H9 (cell line): ENCODE measurements at regions not wholly inside any gene's neighbourhood (a gene's known extent, or its start where the extent isn't known, plus 50 kb on each side); places are given as distances from the start of the nearest gene placed in this dataset.

Source experiments
- DNase-seq: peaks from one replicate; pipeline ENCODE4 v3.0.0-alpha.2; 2017
- H2AFZ ChIP-seq: one replicate; pipeline ENCODE4 v1.6.1; 2013; ENCODE audit warnings: mild to moderate bottlenecking, low read length, control low read depth, moderate library complexity
- H2AK5ac ChIP-seq: 2 replicates; pipeline ENCODE4 v1.6.1; 2013; ENCODE audit warnings: low read length, control low read depth, mixed read lengths; ENCODE audit not compliant: insufficient read length
- H2BK120ac ChIP-seq: one replicate; pipeline ENCODE4 v1.6.1; 2013; ENCODE audit warnings: low read depth, mild to moderate bottlenecking, low read length, control low read depth, inconsistent platforms; ENCODE audit not compliant: poor library complexity, severe bottlenecking
- H2BK12ac ChIP-seq: 2 replicates; pipeline ENCODE4 v1.6.1; 2013; ENCODE audit warnings: low read length, control low read depth, mixed read lengths, low read depth; ENCODE audit not compliant: insufficient read length
- H2BK15ac ChIP-seq: 2 replicates; pipeline ENCODE4 v1.6.1; 2013; ENCODE audit warnings: low read depth, low read length, control low read depth
- H2BK20ac ChIP-seq: one replicate; pipeline ENCODE4 v1.6.1; 2013; ENCODE audit warnings: low read depth, mild to moderate bottlenecking, low read length, control low read depth, inconsistent platforms; ENCODE audit not compliant: poor library complexity, severe bottlenecking
- H2BK5ac ChIP-seq: 2 replicates; pipeline ENCODE4 v1.6.1; 2013; ENCODE audit warnings: low read length, control low read depth, mixed read lengths; ENCODE audit not compliant: insufficient read length
- H3K14ac ChIP-seq: 2 replicates; pipeline ENCODE4 v1.6.1; 2013; ENCODE audit warnings: low read length, control low read depth; ENCODE audit not compliant: insufficient read depth
- H3K18ac ChIP-seq: 2 replicates; pipeline ENCODE4 v1.6.1; 2013; ENCODE audit warnings: low read depth, mild to moderate bottlenecking, mixed read lengths, low read length, control low read depth; ENCODE audit not compliant: insufficient read length
- H3K23ac ChIP-seq: 2 replicates; pipeline ENCODE4 v1.6.1; 2013; ENCODE audit warnings: low read length, control low read depth, mixed read lengths, low read depth; ENCODE audit not compliant: insufficient read length
- H3K23me2 ChIP-seq: 2 replicates; pipeline ENCODE4 v1.6.1; 2013; ENCODE audit warnings: low read depth, mild to moderate bottlenecking, mixed read lengths, low read length, control low read depth; ENCODE audit not compliant: insufficient read length, poor library complexity, severe bottlenecking
- H3K27ac ChIP-seq: 2 replicates; pipeline ENCODE4 v1.5.1; 2013; ENCODE audit warnings: low read length, control low read depth, mixed read lengths, low read depth; ENCODE audit not compliant: insufficient read length
- H3K27me3 ChIP-seq: 2 replicates; pipeline ENCODE4 v1.6.1; 2013; ENCODE audit warnings: low read length, control low read depth, inconsistent platforms; ENCODE audit not compliant: insufficient read depth
- H3K4ac ChIP-seq: 2 replicates; pipeline ENCODE4 v1.6.1; 2013; ENCODE audit warnings: low read depth, mild to moderate bottlenecking, control low read depth, inconsistent platforms, low read length, moderate library complexity
- H3K4me1 ChIP-seq: 2 replicates; pipeline ENCODE4 v1.6.1; 2013; ENCODE audit warnings: low read length, control low read depth, inconsistent platforms; ENCODE audit not compliant: insufficient read depth
- H3K4me2 ChIP-seq: 2 replicates; pipeline ENCODE4 v1.6.1; 2013; ENCODE audit warnings: low read length, control low read depth, mixed read lengths; ENCODE audit not compliant: insufficient read length, insufficient read depth
- H3K56ac ChIP-seq: 2 replicates; pipeline ENCODE4 v1.6.1; 2013; ENCODE audit warnings: low read depth, mild to moderate bottlenecking, mixed read lengths, low read length, control low read depth; ENCODE audit not compliant: insufficient read length
- H3K79me1 ChIP-seq: 2 replicates; pipeline ENCODE4 v1.6.1; 2013; ENCODE audit warnings: low read depth, mild to moderate bottlenecking, moderate library complexity, low read length, control low read depth, inconsistent platforms; ENCODE audit not compliant: insufficient read depth, poor library complexity, severe bottlenecking
- H3K79me2 ChIP-seq: 2 replicates; pipeline ENCODE4 v1.6.1; 2013; ENCODE audit warnings: low read length, control low read depth, inconsistent platforms; ENCODE audit not compliant: insufficient read depth
- H3K9ac ChIP-seq: 2 replicates; pipeline ENCODE4 v1.6.1; 2013; ENCODE audit warnings: low read length, control low read depth, mixed read lengths; ENCODE audit not compliant: insufficient read length; ENCODE audit errors: extremely low read depth
- H3K9me3 ChIP-seq: one replicate; pipeline ENCODE4 v1.6.1; 2013; ENCODE audit warnings: low read depth, low read length, inconsistent platforms; ENCODE audit not compliant: control insufficient read depth
- H3T11ph ChIP-seq: one replicate; pipeline ENCODE4 v1.6.1; 2013; ENCODE audit warnings: mild to moderate bottlenecking, low read length, control low read depth, inconsistent platforms
- H4K20me1 ChIP-seq: one replicate; pipeline ENCODE4 v1.6.1; 2013; ENCODE audit not compliant: control insufficient read depth, insufficient read length, insufficient read depth
- H4K5ac ChIP-seq: 2 replicates; pipeline ENCODE4 v1.6.1; 2013; ENCODE audit warnings: low read depth, mild to moderate bottlenecking, mixed read lengths, low read length, control low read depth; ENCODE audit not compliant: insufficient read length
- H4K8ac ChIP-seq: replicated peaks from 2 replicates; pipeline ENCODE4 v1.6.1; 2013; ENCODE audit warnings: low read length, control low read depth, mixed read lengths, low read depth; ENCODE audit not compliant: insufficient read length
- H4K91ac ChIP-seq: 2 replicates; pipeline ENCODE4 v1.6.1; 2013; ENCODE audit warnings: low read depth, mild to moderate bottlenecking, moderate library complexity, mixed read lengths, low read length, control low read depth; ENCODE audit not compliant: insufficient read length
- H3K27ac Mint-ChIP-seq, 3 experiments: 2 replicates in 2 of 3; 3 replicates in 1 of 3; pipeline ENCODE4 v1.8.0; 2020 to 2021; ENCODE audit warnings: mixed read lengths in 3 of 3, mild to moderate bottlenecking in 1 of 3, moderate library complexity in 1 of 3
- H3K27me3 Mint-ChIP-seq: 2 replicates; pipeline ENCODE4 v1.8.0; 2021; ENCODE audit warnings: low read depth, mild to moderate bottlenecking, moderate library complexity, mixed read lengths
- H3K36me3 Mint-ChIP-seq, 3 experiments: 2 replicates in 2 of 3; 3 replicates in 1 of 3; pipeline ENCODE4 v1.8.0; 2020 to 2021; ENCODE audit warnings: low read depth in 3 of 3, mixed read lengths in 3 of 3; ENCODE audit not compliant: insufficient read depth in 1 of 3
- H3K4me1 Mint-ChIP-seq, 2 experiments: 2 replicates each; pipeline ENCODE4 v1.8.0; 2020; ENCODE audit warnings: mixed read lengths in 2 of 2
- H3K4me3 Mint-ChIP-seq, 2 experiments: 2 replicates in 1 of 2; 3 replicates in 1 of 2; pipeline ENCODE4 v1.8.0; 2020 to 2021; ENCODE audit warnings: mild to moderate bottlenecking in 2 of 2, mixed read lengths in 2 of 2, moderate library complexity in 1 of 2
- H3K9me3 Mint-ChIP-seq, 2 experiments: 2 replicates in 1 of 2; 3 replicates in 1 of 2; pipeline ENCODE4 v1.8.0; 2020; ENCODE audit warnings: mild to moderate bottlenecking in 2 of 2, mixed read lengths in 2 of 2, moderate library complexity in 1 of 2
- CTCF ChIP-seq: fragments of 200-600 bp; sonication (generic); conservative IDR thresholded peaks from 3 replicates; pipeline ENCODE4 v1.8.0; 2021; ENCODE audit warnings: antibody characterized with exemption, mild to moderate bottlenecking
- WGBS: extraction: QIAGEN DNeasy Blood & Tissue Kit; methylation state at CpG from one replicate; pipeline ENCODE4 v1.1.7; 2013; ENCODE audit warnings: missing lambda C conversion rate, low lambda C conversion rate, mixed read lengths; ENCODE audit not compliant: insufficient read length; ENCODE audit errors: extremely low coverage; 5-methylcytosine and 5-hydroxymethylcytosine counted together

- no peak overlapping the region for H2BK15ac ChIP-seq
- no peak overlapping the region for H3T11ph ChIP-seq
- H2BK120ac ChIP-seq, result no peak overlapping the region
- H3K56ac ChIP-seq, result no peak overlapping the region
- Mint-ChIP-seq H3K27me3 (peaks cover 21% of the 10 kb centered on the region), H3K27ac (no peak overlapping the region), H3K4me3 (no peak overlapping the region), H3K4me1 (peaks cover 27 to 29% of the 10 kb centered on the region in 2 experiments), H3K36me3 (no peaks in the 10 kb centered on the region), H3K9me3 (no peaks in the 10 kb centered on the region)
- H3K9ac ChIP-seq, result no peak overlapping the region
- H2AK5ac ChIP-seq, result no peak overlapping the region
- H3K9me3 ChIP-seq, result no peaks in the 10 kb centered on the region
- H4K91ac ChIP-seq, result no peak overlapping the region
- no peaks in the 10 kb centered on the region for H3K79me2 ChIP-seq
- H3K4me1 ChIP-seq, result peaks cover 7% of the 10 kb centered on the region; the same call in 1 of the 2 replicates
- H3K14ac ChIP-seq, result no peak overlapping the region
- no peaks in the 10 kb centered on the region for H3K79me1 ChIP-seq
- H3K23ac ChIP-seq, result no peak overlapping the region
- no CpG with 5 or more reads among the region's 3 CpGs for WGBS
- H4K20me1 ChIP-seq, result no peaks in the 10 kb centered on the region
- H3K18ac ChIP-seq, result no peak overlapping the region
- no peak overlapping the region for H4K8ac ChIP-seq
- no peaks in the 10 kb centered on the region for H3K23me2 ChIP-seq
- H3K27me3 ChIP-seq, result no peaks in the 10 kb centered on the region
- no peak overlapping the region for H3K4me2 ChIP-seq
- no peak overlapping the region for H2BK12ac ChIP-seq
- no peak overlapping the region for H4K5ac ChIP-seq
- H2BK5ac ChIP-seq, result no peak overlapping the region
- no peak for TF ChIP-seq CTCF
- H3K4ac ChIP-seq, result no peak overlapping the region
- DNase-seq, result no peak
- no peak overlapping the region for H2AFZ ChIP-seq
- H3K27ac ChIP-seq, result no peak overlapping the region
- no peak overlapping the region for H2BK20ac ChIP-seq
Measured at GRCh38 chr5:174324680-174325079, 279.2 kb downstream of the NSG2 start.
